Sigmoid colon (tissue), 4 donors: ENCODE measurements at regions not wholly inside any gene's neighbourhood (a gene's known extent, or its start where the extent isn't known, plus 50 kb on each side); places are given as distances from the start of the nearest gene placed in this dataset.

Experiments
- CTCF ChIP-seq, 4 experiments: fragments of 450-650 bp in 3 of 4; fragments of 200-600 bp in 1 of 4; IDR thresholded peaks; one replicate each; pipeline ENCODE4 v1.5.1; 2016 to 2019; ENCODE audit warnings: antibody characterized with exemption in 4 of 4, mild to moderate bottlenecking in 3 of 4, moderate library complexity in 2 of 4
- POLR2A ChIP-seq, 2 donors: fragments of 450-650 bp; IDR thresholded peaks; one replicate each; pipeline ENCODE4 v1.6.1; 2016; ENCODE audit warnings: antibody characterized with exemption in 2 of 2, mild to moderate bottlenecking in 2 of 2, moderate library complexity in 2 of 2
- POLR2AphosphoS5 ChIP-seq, 4 donors: sonication (generic); formaldehyde crosslinking; IDR thresholded peaks; one replicate each; pipeline ENCODE4 v1.6.1; 2017; ENCODE audit warnings: antibody characterized with exemption in 4 of 4

GRCh38 chr15:47945872-47946650 is 174.7 kb upstream of the SLC24A5 start:
- TF ChIP-seq CTCF (IDR thresholded peaks at IDR 0.05) (no peak), POLR2A (IDR thresholded peaks at IDR 0.05) (no peak), POLR2AphosphoS5 (IDR thresholded peaks at IDR 0.05) (no peak)
